Inflammatory macrophage treated with lipopolysaccharide for 4 hours (primary cell): ENCODE measurements at regions not wholly inside any gene's neighbourhood (a gene's known extent, or its start where the extent isn't known, plus 50 kb on each side); places are given as distances from the start of the nearest gene placed in this dataset.

Experiments used
- DNase-seq: peaks from one replicate; pipeline ENCODE4 v3.0.0-alpha.2; 2020

GRCh38 chr7:67566101-67566500 lies 569.5 kb downstream of the TYW1 start:
- DNase-seq = no peak

- no peak for DNase-seq
These were observed 574.5 kb downstream of the TYW1 start for GRCh38 chr7:67571026-67571545.

GRCh38 chr7:67573639-67574038 lies 577.0 kb downstream of the TYW1 start:
- DNase-seq = no peak

DNA sequence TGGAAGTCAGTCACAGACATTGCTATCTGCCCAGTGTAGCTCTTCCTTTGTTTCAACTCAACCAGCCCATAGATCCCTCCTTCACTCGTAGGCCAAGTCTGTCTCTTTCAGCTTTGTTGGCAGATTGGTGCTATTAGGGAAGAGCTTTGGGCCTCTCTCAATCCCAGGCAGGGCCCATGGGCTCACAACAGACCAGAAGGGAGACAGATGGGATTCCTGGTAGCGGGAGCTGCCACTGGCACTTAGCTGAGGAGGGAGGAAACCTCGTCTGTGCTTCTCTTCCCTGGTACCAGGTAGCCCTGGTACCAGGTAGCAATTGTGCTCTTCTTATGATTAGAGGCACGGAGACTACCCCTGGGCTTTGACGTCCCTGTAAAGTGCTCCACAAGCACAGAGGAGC lies 592.0 kb downstream of the TYW1 start:
- no peak for DNase-seq

- no peak for DNase-seq
These were observed 592.5 kb downstream of the TYW1 start for GRCh38 chr7:67589183-67589582.

- DNase-seq = no peak
These were observed 594.0 kb downstream of the TYW1 start for GRCh38 chr7:67590649-67591048.

GRCh38 chr7:67593794-67594193 lies 597.2 kb downstream of the TYW1 start:
- DNase-seq = no peak

GRCh38 chr7:67595431-67596180 lies 599.0 kb downstream of the TYW1 start:
- DNase-seq = no peak

GRCh38 chr7:67597161-67597560 lies 600.5 kb downstream of the TYW1 start:
- DNase-seq = no peak

DNA sequence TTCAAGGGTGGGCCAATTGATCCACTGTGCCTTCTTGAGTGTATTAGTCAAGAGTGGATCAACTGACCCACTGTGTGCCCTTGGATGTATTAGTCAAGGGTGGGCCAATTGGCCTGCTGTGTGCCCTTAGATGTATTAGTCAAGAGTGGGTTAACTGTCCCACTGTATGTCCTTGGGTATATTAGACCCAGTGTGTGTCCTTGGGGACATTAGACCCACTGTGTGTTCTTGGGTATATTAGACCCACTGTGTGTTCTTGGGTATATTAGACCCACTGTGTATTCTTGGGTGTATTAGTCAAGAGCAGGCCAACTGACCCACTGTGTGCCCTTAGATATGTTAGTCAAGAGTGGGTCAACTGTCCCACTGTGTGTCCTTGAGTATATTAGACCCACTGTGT lies 601.8 kb downstream of the TYW1 start:
- no peak for DNase-seq

DNA sequence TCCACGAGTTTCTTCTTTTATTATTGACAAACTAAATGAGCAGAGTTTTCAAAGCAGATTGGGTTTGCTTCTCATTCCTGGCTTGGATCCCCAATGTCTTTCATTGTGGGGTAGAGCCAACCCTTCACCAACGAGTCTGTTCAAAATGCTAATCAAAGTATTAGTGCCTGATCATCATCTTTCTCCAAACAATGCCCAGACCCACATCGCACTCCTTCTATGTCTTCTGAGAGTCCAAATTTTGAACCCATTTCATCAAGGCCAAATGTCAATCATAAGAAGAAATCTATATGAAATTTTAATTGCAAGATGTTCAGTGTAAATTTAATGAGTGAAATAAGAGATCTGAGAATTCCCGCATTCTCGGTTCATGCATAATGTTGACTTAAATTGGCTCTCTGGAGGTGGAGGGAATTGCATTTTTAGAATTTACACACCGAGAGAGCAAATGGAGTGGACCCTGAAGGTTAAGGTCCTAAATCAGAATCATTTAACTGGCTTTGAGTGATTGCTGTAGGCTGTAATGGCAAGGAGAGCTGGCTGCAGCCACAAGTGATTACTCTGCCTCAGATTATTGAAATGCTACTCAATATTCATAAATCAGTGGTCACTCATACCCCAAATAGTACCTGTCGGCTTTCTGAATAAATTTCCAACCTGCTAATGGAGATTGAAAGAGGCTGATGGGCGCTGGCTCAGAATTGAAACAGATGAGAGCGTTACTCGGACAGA lies 602.9 kb downstream of the TYW1 start:
- no peak for DNase-seq

DNA sequence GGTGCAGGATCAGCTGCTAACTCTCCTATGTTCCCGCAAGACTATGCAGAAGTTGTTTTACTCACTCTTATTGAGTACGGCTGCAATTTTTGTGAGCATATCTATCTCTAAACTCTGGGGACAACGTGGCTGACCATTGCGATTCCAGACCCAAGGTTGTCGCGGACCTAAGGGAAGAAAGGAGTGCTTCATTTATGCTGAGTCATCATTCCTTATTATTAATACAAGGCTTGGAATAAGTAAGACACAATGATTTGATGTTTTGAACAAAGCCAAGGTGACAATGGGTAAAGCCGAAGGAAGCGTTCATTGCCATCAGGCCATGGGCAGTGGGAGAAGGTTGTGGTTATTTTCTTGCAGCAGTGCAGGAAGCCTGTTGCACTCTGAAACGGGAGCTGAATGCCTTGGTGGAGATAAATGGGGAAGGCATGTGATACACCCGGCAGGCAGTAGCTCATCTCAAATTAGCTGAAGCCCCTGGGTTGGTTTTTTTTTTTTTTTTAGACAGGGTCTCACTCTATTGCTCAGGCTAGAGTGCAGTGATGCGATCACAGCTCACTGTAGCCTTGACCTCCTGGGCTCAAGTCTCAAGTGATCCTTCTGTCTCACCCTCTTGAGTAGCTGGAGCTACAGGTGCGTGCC lies 605.7 kb downstream of the TYW1 start:
- DNase-seq = no peak

DNA sequence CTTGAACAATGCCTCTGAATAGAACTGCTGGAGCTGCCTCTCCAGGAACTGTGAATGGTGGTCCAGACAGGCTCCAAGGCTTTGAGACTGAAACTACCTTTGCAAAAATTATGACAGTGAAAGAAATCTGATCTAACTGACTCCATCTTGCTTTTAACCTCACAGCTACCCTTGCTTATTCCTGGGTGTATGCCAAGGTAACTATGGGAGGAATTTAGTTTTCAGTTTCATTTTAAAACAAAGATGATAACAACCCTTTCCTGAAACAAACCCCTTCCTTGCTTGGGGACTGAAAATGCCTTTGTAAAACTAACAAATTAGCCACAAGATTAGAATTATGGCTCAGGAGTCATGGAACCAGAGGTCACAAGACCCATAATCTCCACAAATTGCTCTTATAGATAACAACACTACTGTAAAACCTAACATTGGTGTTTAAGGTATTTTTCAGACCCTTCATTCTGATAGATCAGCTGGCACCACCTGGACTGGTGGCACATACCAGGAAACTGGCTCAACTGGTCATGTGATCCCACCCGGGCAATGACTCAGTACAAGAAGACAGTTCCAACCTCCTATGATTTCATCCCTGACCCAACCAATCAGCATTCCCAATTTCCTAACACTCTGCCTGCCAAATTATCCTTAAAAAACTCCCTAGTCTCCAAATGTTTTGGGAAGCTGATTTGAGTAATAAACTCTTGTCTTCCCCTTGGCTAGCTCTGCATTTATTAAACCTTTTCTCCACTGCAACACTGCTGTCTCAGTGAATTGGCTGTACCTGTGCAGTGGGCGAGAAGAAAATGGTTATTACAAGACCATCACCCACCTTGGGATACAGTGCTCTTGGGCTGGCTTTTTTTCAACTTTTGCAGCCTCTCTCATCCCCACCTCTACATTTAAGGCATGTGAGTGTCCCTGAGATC lies 608.1 kb downstream of the TYW1 start:
- DNase-seq = no peak

- no peak for DNase-seq
These were observed 612.2 kb downstream of the TYW1 start for GRCh38 chr7:67608806-67609205.

DNA sequence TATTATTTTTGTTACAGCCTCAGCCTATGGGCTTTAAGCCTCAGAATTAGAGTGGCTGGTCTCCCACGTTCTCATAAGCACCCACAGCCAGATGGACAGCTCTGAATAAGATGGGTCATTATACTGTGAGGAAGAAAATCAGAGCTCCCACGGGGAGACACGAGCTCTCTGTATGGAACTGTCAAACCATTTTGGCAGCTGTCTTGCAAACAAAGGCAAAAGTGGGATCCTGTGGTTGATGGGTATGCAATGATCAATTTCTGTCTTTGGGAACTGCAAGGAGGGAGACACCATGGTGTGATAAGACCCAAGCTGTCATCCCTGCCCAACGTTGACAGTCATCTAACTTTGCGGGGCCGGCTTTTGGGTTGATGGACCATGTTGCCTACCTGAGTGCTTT lies 614.3 kb downstream of the TYW1 start:
- DNase-seq = no peak

- DNase-seq = no peak
These were observed 618.2 kb downstream of the TYW1 start for GRCh38 chr7:67614843-67615242.

DNA sequence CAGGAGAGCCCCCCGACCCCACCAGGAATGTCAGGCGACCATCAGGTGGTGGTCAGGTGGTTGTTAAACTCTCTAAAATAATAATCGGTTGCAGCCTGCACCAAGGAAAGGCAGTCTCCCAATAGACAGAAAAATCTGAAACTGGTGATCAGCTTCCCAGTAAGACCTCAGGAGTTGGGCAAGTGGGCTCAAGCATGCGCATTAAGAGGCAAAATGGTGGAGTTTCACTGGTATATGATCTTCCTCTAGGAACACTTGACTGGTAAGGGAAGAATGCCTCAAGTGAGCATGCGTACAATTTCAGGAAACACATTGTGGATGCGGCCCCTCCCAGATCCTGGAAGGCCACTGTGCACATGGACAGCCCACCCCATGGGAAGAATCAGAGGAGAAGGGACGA lies 619.9 kb downstream of the TYW1 start:
- DNase-seq = no peak

DNA sequence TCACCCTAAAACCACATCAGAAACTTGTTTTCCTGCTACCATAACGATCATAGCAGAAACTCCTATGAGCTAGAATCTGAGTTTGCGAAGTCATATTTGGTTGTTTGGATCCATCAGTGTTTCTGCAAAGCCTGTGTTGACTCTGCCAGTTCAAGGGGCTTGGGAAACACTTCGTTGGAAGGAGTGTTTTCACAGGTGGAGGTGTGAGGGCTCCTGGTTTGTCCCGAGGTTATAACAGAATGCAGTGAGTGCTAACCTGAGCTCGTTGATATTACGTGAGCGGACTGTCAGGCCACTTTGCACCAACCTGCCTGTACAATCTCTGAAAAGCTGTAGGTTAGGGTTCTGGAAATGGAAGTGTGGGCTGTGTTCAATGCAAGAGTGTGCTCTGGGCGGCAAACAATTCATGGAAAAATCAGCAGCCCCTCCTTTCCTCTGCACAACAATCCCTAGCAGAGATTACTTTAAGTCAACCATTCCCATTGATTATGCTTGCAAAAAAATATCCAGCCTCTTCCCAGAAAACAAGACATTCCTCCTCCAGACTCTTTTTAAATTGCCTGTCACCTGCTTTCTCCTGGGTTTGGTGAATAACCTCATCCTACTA lies 622.0 kb downstream of the TYW1 start:
- no peak for DNase-seq

- DNase-seq = no peak
These were observed 622.5 kb downstream of the TYW1 start for GRCh38 chr7:67619175-67619574.

DNA sequence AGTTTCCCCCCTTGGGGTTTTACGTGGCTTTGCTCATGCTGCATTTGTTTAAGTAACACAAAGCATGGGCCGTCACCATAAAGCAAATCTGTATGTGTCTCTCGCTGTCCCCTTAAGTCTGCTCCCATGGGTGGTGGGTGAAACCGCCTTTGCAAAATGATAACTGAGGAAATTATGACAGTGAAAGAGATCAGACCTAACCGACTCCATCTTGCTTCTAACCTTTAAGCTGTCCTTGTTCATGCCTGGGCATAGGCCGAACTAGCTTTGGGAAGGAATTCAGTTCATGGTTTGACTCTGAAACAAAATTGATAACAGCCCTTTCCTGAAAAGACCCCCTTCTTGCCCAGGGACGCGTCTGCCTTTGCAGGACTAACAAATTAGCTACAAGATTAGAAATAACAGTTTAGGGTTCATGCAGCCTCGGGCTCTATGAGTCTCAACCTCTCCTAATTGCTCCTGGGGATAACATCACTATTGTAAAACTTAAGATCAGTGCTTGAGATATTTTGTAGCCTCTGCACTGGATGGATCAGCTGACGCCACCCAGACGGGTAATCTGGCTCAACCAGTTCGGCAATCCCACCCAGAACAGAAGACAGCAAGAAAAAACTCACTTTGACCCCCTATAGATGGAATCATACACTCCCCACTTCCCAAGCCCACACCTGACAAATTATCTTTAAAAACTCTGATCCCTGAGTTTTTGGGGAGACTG lies 623.7 kb downstream of the TYW1 start:
- no peak for DNase-seq

DNA sequence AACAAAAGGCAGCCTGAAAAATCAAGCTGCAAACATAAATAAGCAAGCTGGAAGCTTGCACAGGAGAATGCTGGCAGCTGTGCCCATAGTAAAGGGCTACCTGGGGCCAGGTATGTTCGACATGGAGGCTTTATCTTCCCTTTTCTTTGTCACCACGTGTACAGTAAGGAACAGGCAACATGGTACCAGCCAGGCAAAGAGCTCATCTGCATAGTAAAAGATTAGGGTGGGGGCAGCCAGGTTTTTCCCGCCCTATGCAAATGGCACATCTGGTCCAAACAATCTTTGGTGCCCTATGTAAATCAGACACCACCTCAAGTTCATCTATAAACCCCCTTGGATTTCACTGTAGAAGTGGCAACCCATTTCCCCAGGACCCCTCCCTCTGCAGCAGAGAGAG lies 625.1 kb downstream of the TYW1 start:
- no peak for DNase-seq
